ENCODE measurements at regions not wholly inside any gene's neighbourhood (a gene's known extent, or its start where the extent isn't known, plus 50 kb on each side); places are given as distances from the start of the nearest gene placed in this dataset.

GRCh38 chr5:13569090-13569715 is 375.3 kb downstream of the DNAH5 start:
- in situ Hi-C loops (cut with HindIII; ENCODE audit: low sequenced_read_pairs), result no loop called here

- in situ Hi-C loops (cut with HindIII; ENCODE audit: low sequenced_read_pairs), result no loop called here
Measured at GRCh38 chr5:13567819-13568218, 376.7 kb downstream of the DNAH5 start.

DNA sequence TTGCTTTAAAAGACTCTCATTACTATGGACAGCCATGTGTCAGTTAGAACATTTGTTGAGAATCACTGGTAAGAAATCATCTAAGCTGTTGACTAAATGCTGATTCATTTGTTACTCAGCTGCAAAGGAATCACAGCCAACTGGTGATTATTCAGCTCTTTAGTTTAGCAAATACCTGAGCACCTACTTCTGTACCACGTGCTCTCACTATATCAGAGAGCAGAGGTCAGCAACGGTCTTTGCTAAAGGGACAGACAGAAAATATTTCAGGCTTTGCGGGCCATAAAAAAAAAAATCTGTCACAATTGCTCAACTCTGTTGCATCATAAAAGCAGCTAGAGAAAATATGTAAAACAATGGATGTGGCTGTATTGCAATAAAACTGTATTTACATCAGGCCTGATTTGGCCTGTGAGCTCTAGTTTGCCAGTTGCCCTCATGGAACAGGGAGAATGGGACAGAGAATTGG is 377.6 kb downstream of the DNAH5 start:
- in situ Hi-C loops (cut with HindIII; ENCODE audit: low sequenced_read_pairs), result no loop called here

DNA sequence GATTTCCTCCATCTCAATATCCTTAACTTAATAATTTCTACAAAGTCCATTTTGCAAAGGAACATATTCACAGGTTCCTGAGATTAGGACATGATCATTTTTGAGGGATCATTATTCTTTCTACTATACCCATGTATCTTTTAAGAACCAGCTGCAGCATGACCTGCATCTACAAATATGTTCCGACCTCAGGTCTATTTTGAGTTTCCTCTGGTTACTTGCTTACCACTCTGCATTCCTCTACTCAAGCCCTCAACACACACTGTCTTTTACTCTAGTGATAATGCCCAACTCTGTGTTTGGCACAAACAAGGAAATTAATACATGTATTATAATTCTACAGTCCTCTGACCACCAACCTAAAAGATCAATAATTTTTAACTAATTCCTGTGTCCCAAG is 386.1 kb downstream of the DNAH5 start:
- in situ Hi-C loops (cut with HindIII; ENCODE audit: low sequenced_read_pairs), result no loop called here

DNA sequence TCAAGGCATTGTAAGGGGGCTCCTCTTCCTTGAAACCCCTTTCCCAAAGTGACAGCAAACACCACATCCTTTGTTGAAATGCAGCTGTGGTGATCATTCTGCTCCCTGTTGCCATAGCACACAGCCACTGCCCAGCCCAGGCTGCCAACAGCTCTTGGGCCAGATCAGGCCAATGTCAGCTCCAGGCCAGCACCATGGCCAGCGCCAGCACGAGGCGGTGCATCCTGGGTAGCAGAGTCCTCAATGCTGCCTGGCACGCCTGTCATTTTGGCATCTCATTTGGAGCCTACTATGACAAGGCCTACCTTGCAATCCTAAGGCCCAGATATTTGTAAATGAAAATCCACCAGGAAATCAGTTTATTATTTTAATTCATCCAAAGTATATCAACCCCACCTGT is 390.6 kb downstream of the DNAH5 start:
- in situ Hi-C loops (cut with HindIII; ENCODE audit: low sequenced_read_pairs), result no loop called here

DNA sequence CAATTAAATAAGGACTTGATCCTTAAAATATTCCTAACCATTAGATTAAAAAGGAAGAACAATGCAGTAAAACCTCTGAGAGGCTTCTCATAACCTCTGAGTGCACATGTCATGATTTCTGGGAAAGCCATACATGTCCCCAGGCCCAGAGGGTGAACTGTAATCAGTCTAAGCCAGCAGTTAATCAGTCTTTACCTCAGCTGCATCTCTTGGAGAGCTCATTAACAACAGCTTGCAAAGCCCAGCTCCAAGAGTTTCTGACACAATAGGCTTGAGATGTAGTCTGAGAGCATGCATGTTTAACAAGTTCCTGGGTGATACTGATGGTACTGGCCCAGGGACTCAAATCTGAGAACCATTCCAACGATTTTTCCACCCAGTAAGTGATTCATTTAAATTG is 392.1 kb downstream of the DNAH5 start:
- in situ Hi-C loops (cut with HindIII; ENCODE audit: low sequenced_read_pairs), result no loop called here

DNA sequence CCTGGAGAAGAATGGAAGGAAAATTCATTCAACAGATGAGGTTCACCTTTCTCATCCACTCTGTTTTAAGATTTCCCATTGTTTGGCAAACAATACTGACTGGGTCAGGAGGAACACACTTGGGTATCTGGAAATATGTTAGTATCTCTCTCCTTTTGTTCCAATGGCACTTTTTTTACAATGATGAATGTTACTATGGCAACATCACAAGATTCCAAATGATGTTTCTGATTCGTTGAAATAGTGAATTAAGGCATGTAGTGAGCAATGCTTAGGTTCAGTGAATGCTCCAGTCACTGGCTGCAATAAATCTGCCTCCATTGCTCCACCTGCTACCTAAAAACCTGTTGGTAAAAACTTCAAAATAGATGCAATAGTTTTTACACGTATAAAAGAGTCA is 392.8 kb downstream of the DNAH5 start:
- in situ Hi-C loops (cut with HindIII; ENCODE audit: low sequenced_read_pairs), result no loop called here

- in situ Hi-C loops (cut with HindIII; ENCODE audit: low sequenced_read_pairs), result no loop called here
Measured at GRCh38 chr5:13540168-13540750, 404.2 kb downstream of the DNAH5 start.

DNA sequence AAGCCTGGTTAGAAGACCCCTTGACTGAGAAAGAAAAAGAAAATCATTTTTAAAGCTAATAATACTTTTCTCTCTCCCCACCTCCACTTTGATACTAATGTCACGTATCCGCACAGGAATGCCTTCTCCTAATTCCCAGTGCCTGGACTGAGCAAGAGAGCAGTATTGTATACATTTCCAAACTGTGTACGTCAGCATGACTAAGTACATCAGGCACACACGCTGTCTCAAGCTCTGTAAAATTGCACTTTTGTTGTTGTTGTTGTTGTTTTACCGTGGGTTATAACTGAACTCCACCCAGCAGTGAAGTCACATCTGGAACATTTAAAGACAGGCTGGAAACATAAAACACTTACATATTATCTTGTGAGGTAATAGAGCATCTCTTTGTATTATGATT is 407.6 kb downstream of the DNAH5 start:
- in situ Hi-C loops (cut with HindIII; ENCODE audit: low sequenced_read_pairs), result no loop called here

- in situ Hi-C loops (cut with HindIII; ENCODE audit: low sequenced_read_pairs), result no loop called here
Measured at GRCh38 chr5:13533833-13534232, 410.7 kb downstream of the DNAH5 start.

GRCh38 chr5:13529300-13529699 is 415.2 kb downstream of the DNAH5 start:
- in situ Hi-C loops (cut with HindIII; ENCODE audit: low sequenced_read_pairs), result no loop called here

DNA sequence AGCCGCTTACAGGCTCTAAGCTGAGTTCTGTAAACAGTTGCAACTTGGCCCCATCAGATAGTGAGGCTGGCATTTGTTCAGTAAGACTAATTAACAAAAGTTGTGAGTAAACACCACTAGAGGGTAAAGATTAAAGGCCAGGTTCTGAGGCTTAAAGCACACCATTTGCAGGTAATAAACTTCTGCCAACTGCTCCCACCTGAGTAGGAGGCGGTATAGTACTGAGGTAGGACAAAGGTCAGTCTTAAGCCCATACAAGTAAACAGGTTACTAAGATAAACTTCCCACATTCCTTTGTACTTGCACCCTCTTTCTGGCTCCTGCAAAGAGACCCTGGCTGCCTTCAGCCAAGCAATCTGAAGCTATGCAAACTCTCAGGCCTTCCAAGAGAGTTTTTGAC is 419.6 kb downstream of the DNAH5 start:
- in situ Hi-C loops (cut with HindIII; ENCODE audit: low sequenced_read_pairs), result no loop called here

DNA sequence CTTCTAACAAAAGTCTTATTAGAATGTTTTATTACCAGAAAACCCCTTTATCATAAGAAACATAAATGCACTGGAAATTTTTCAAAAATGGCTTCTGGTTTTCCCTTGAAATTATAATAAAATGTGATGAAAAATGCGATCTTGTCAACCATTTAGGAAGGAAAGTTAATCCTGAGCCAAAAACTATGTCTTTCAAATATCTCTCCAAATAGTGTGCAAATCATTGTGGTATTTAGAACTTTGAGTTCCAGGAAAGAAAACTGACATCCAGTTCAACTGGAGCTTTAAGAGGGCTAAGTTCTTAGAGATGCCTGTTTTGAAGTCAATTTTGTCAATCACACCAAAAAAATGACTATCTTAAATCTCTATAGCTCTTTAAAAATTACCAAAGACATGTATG is 425.4 kb downstream of the DNAH5 start:
- in situ Hi-C loops (cut with HindIII; ENCODE audit: low sequenced_read_pairs), result no loop called here

GRCh38 chr5:13516195-13516594 is 428.3 kb downstream of the DNAH5 start:
- in situ Hi-C loops (cut with HindIII; ENCODE audit: low sequenced_read_pairs), result no loop called here

DNA sequence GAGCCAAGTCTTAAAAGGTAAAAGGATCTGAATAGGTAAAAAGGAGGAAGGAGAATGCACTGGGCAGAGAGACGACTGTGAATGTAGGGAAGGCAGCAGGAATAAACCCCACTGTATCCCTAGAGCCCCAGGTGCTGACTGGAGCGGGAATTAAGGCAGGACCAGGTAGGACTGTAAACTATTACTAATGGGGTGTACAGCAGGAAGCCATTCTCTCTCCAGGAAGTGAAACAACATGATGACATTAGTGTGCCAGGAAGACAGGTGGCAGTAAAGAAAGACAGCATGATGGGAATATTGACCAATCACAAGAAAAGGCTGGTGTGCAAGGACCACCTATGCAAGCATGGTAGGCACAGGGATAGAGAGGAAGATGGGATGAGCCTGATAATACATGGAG is 433.0 kb downstream of the DNAH5 start:
- in situ Hi-C loops (cut with HindIII; ENCODE audit: low sequenced_read_pairs), result no loop called here

DNA sequence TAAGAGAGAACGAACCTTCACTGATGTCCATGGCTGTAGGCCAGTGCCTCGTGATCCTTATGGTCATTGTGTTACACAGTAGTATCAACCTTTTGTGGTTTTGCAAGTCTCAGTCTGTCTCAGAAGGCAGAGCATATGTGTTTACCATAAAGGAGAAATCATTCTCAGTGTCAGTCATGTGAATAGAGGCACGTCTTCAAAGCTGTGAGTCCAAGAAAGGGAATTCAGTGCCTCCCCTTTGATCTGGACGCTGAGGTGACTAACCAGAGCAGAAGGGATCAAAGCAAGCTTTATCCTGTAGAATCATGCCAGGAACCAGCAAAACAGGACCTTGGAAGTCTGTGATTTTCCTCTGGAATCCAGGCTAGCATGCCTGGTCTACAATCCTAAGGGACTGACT is 433.9 kb downstream of the DNAH5 start:
- in situ Hi-C loops (cut with HindIII; ENCODE audit: low sequenced_read_pairs), result no loop called here

DNA sequence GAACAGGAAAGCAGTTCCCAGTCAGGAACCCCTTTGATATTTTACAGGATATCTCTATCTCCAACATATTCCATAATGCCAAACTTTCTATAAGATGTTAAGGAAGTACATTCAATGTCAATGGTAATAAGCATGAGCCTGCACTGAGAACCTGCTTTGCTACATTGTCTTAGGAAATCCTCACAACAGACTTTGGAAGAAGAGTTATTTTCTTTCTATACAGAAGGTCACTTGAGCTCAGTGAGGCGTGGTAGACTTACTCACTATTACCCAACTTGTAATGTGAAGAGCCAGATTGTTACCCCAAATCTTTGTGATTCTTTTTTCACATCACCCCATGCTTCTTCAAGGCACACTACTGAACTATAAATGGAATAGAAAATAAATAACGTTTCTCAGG is 435.9 kb downstream of the DNAH5 start:
- in situ Hi-C loops (cut with HindIII; ENCODE audit: low sequenced_read_pairs), result no loop called here

DNA sequence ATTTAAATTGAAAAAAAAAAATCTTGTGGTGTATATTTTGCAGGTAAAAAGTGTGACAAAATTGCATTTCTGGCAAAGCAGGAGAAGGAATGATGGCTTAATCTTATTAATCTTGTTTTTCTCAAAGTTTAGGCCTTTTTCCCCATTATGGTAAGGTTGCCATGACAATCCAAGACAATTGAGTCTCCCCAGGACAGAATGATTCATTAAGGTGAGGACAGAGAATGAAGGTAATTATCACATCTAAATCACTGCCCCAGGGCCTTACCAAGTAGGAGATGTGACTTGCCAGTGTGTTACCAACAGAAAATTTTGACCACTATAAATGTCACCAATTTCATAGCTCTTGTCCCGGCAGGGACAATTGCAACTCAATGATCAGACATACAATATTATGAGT is 439.2 kb downstream of the DNAH5 start:
- in situ Hi-C loops (cut with HindIII; ENCODE audit: low sequenced_read_pairs), result no loop called here

DNA sequence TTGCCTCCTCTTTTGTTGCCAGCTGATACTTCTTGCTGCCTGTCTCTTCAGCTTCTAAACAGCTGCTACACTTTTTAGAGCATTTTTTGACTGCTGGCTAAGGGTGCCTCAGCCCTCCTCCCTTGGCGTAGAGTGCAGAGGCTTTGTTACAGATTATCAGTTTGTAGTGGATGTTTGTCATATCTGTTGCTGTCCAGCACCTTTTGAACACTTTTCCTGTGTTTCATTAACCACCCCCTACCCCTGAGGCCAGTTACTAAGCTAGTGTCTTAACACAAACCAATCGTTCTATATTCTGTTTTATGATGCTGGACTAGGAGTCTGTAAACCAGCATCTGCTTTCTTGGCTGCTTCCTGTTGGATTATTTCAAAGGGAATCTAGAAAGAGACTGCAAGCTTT is 441.5 kb downstream of the DNAH5 start:
- in situ Hi-C loops (cut with HindIII; ENCODE audit: low sequenced_read_pairs), result no loop called here

DNA sequence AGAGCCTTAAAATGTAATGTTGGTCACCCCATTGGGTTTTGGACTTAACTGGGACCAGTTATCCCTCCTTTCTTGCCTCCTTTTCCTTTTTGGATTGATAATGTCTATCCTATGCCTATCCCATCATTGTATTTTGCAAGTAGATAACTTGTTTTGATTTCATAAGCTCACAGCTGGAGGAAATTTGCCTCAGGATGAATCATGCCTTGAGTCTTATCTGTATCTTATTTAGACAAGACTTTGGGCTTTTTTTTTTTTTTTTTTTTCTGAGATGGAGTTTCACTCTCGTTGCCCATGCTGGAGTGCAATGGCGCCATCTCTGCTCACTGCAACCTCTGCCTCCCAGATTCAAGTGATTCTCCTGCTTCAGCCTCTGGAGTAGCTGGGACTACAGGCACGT is 443.3 kb downstream of the DNAH5 start:
- in situ Hi-C loops (cut with HindIII; ENCODE audit: low sequenced_read_pairs), result no loop called here

DNA sequence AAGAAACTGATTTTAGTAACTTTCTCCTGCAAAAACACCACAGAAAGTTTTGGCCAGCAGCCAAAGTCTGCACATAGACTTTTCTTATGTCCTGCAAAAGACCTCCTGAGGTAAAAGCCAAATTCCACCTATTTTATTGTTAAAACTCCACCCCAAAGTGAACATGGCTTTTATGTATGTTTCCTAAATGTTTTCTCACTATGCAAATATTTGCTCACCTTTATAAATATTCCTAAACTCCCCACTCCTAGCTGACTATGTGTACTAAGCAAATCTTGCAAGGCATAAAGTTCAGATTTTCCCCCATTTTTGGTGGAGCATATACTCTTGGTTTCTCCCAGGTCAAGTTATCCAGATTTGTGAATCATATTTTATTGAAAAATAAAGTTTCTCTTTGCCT is 446.2 kb downstream of the DNAH5 start:
- in situ Hi-C loops (cut with HindIII; ENCODE audit: low sequenced_read_pairs), result no loop called here

DNA sequence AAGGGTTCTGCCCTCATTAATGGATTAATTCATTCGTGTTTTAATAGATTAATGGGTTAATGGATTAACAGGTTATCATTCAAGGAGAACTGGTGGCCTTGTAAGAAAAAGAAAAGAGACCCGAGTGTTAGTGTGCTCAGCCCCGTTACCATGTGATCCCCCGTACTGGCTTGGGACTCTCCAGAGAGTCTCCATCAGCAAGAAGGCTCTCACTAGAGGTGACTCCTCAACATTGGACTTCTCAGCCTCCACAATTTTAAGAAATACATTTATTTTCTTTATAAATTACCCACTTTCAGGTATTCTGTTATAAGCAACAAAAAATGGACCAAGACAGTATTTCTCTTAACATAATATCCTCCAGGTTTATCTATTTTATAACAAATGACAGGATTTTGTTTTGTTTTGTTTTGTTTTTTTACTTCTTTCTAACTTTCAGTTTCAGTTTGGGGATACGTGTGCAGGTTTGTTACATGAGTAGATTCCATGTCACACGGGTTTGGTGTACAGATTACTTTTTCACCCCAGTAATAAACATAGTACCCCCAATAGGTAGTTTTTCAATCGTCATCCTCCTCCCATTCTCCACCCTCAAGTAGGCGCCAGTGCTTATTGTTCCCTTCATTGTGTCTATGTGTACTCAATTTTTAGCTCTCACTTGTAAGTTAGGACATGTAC is 456.1 kb downstream of the DNAH5 start:
- in situ Hi-C loops (cut with HindIII; ENCODE audit: low sequenced_read_pairs), result no loop called here

- in situ Hi-C loops (cut with HindIII; ENCODE audit: low sequenced_read_pairs), result no loop called here
Measured at GRCh38 chr5:13480834-13481233, 463.7 kb downstream of the DNAH5 start.

Data from endothelial cell of hepatic sinusoid (primary cell).